Gastrocnemius medialis (tissue), 4 donors: ENCODE measurements at regions not wholly inside any gene's neighbourhood (a gene's known extent, or its start where the extent isn't known, plus 50 kb on each side); places are given as distances from the start of the nearest gene placed in this dataset.

Source experiments
- ATAC-seq, 2 donors: fragments of 150-250 bp; one replicate each; pipeline ENCODE4 v1.9.1; 2016
- DNase-seq, 2 donors: peaks; one replicate each; pipeline ENCODE4 v3.0.0-alpha.2; 2019
- H3K27ac ChIP-seq, 4 donors: fragments of 200-600 bp; sonication (generic); 1 replicate in 1 of 4; 2 replicates in 3 of 4; pipeline ENCODE4 v1.5.1; 2016 to 2018; ENCODE audit warnings: mild to moderate bottlenecking in 2 of 4, moderate library complexity in 1 of 4
- H3K27me3 ChIP-seq, 3 donors: fragments of 200-600 bp; sonication (generic) in 2 of 3; 1 replicate in 1 of 3; 2 replicates in 2 of 3; pipeline versions ENCODE4 v1.5.1 to v1.6.0; 2016 to 2019; ENCODE audit warnings: mild to moderate bottlenecking in 1 of 3, moderate library complexity in 1 of 3
- H3K36me3 ChIP-seq, 2 donors: fragments of 200-600 bp; sonication (generic) in 1 of 2; one replicate each; pipeline ENCODE4 v1.5.1; 2017 to 2018
- H3K4me1 ChIP-seq, 2 donors: fragments of 200-600 bp; sonication (generic) in 1 of 2; one replicate each; pipeline ENCODE4 v1.5.1; 2016 to 2017; ENCODE audit warnings: mild to moderate bottlenecking in 2 of 2
- H3K4me3 ChIP-seq, 4 donors: fragments of 200-600 bp; sonication (generic) in 3 of 4; 1 replicate in 1 of 4; 2 replicates in 3 of 4; pipeline ENCODE4 v1.5.1; 2016 to 2019; ENCODE audit warnings: mild to moderate bottlenecking in 2 of 4
- H3K9me3 ChIP-seq, 3 donors: fragments of 200-600 bp; sonication (generic) in 2 of 3; 1 replicate in 1 of 3; 2 replicates in 2 of 3; pipeline ENCODE4 v1.5.1; 2016 to 2019
- CTCF ChIP-seq, 5 experiments: fragments of 450-650 bp in 3 of 5; fragments of 200-600 bp in 2 of 5; sonication (generic) in 2 of 5; IDR thresholded peaks in 4 of 5; conservative IDR thresholded peaks in 1 of 5; 1 replicate in 4 of 5; 2 replicates in 1 of 5; pipeline ENCODE4 v1.5.1; 2016 to 2019; ENCODE audit warnings: antibody characterized with exemption in 5 of 5, mild to moderate bottlenecking in 3 of 5, moderate library complexity in 3 of 5
- POLR2A ChIP-seq, 2 donors: fragments of 450-650 bp; IDR thresholded peaks; one replicate each; pipeline ENCODE4 v1.6.1; 2017; ENCODE audit warnings: antibody characterized with exemption in 2 of 2, mild to moderate bottlenecking in 2 of 2, moderate library complexity in 2 of 2
- in situ Hi-C, 4 donors: fragments of 200-750 bp; cut with MboI; loops; one replicate each; pipeline versions ENCODE4 v1.15.0 to v1.8.0; 2017; ENCODE audit warnings: low sequenced_read_pairs in 4 of 4
- intact Hi-C: fragments of 100-400 bp; cut with DNase I; formaldehyde crosslinking; loops from one replicate; pipeline ENCODE4 v1.15.1; 2023; ENCODE audit warnings: low total_unique reads

DNA sequence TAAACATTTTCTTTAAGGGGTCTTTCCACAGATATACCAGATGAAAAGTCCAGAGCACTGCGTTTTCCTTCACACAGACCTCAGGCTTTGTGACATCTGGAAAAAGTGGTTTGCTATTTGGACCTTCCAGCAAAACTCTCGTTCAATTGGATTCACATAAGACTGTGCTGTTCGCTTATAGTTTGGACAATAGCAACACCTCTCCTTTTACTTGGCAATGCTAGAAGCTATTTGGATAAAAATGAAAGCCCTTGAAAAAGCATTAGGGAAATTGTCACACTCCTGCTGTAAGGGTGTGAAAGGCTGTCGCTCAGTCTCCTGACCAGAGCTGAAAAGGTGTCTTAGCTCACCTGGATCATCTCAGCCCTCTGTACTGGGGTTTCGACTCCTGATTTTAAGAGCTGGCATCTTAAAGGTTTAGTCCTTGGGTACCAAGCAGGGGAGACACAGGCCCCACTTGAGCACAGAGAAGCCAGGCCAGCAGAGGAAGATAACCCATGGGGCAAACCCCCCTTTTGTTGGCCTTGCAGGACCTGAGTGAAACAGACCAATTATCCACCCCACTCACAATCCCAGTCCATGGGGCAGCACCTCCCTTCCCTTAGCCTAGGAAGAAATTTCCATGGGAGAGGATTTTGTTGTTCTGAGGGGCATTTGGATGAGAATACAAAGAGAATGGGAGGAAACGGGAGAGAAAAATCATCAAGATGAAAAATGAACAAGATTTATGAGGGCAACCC is 257.6 kb downstream of the DLEU7 start:
- ATAC-seq, result no peak
- Histone ChIP-seq H3K9me3 (no peaks in the 10 kb centered on the region), H3K4me3 (no peak overlapping the region), H3K4me1 (no peaks in the 10 kb centered on the region), H3K36me3 (no peaks in the 10 kb centered on the region), H3K27me3 (no peaks in the 10 kb centered on the region), H3K27ac (no peak overlapping the region)
- intact Hi-C loops (no loop called here), in situ Hi-C loops (no loop called here)
- no peak for DNase-seq
- TF ChIP-seq CTCF (IDR thresholded peaks at IDR 0.05 in 4 of 5, conservative IDR thresholded peaks at IDR 0.05 in 1 of 5), result no peak
- TF ChIP-seq POLR2A (IDR thresholded peaks at IDR 0.05), result no peak

GRCh38 chr13:50586414-50587083 is 256.9 kb downstream of the DLEU7 start:
- Histone ChIP-seq H3K27me3 (no peaks in the 10 kb centered on the region), H3K9me3 (no peaks in the 10 kb centered on the region), H3K4me3 (no peak overlapping the region), H3K36me3 (no peaks in the 10 kb centered on the region), H3K27ac (no peak overlapping the region), H3K4me1 (no peaks in the 10 kb centered on the region)
- DNase-seq (no peak), ATAC-seq (no peak)
- intact Hi-C loops, result no loop called here
- in situ Hi-C loops, result no loop called here
- TF ChIP-seq CTCF (IDR thresholded peaks at IDR 0.05 in 4 of 5, conservative IDR thresholded peaks at IDR 0.05 in 1 of 5), result no peak
- no peak for TF ChIP-seq POLR2A (IDR thresholded peaks at IDR 0.05)

GRCh38 chr13:50587115-50587514 is 256.4 kb downstream of the DLEU7 start:
- Histone ChIP-seq H3K27ac (no peak overlapping the region), H3K4me3 (no peak overlapping the region), H3K9me3 (no peaks in the 10 kb centered on the region), H3K27me3 (no peaks in the 10 kb centered on the region), H3K36me3 (no peaks in the 10 kb centered on the region), H3K4me1 (no peaks in the 10 kb centered on the region)
- no peak for ATAC-seq
- DNase-seq, result no peak
- in situ Hi-C loops (no loop called here), intact Hi-C loops (no loop called here)
- TF ChIP-seq POLR2A (IDR thresholded peaks at IDR 0.05), result no peak
- TF ChIP-seq CTCF (IDR thresholded peaks at IDR 0.05 in 4 of 5, conservative IDR thresholded peaks at IDR 0.05 in 1 of 5), result no peak

- Histone ChIP-seq H3K4me3 (no peak overlapping the region), H3K4me1 (no peaks in the 10 kb centered on the region), H3K27ac (no peak overlapping the region), H3K36me3 (no peaks in the 10 kb centered on the region), H3K9me3 (no peaks in the 10 kb centered on the region), H3K27me3 (no peaks in the 10 kb centered on the region)
- no peak for DNase-seq
- ATAC-seq, result no peak
- intact Hi-C loops, result no loop called here
- in situ Hi-C loops, result no loop called here
- TF ChIP-seq POLR2A (IDR thresholded peaks at IDR 0.05) (no peak), CTCF (IDR thresholded peaks at IDR 0.05 in 4 of 5, conservative IDR thresholded peaks at IDR 0.05 in 1 of 5) (no peak)
Observed at GRCh38 chr13:50587645-50588373, 255.7 kb downstream of the DLEU7 start.
